Neural cell (in vitro differentiated cells): ENCODE measurements at regions not wholly inside any gene's neighbourhood (a gene's known extent, or its start where the extent isn't known, plus 50 kb on each side); places are given as distances from the start of the nearest gene placed in this dataset.

Source experiments
- H2AFZ ChIP-seq: fragments of 200-600, 300-800 bp; sonication (generic), shearing (Covaris generic); 2 replicates; pipeline ENCODE4 v1.6.0; 2014; ENCODE audit warnings: low read depth, mild to moderate bottlenecking, antibody characterized with exemption, low read length, moderate library complexity
- H3F3A ChIP-seq: fragments of 200-600 bp; shearing (Covaris generic); 2 replicates; pipeline ENCODE4 v1.6.1; 2016; ENCODE audit warnings: mild to moderate bottlenecking, moderate library complexity, mixed read lengths, antibody characterized with exemption, low read length; ENCODE audit not compliant: insufficient read depth, poor library complexity, severe bottlenecking
- H3K27ac ChIP-seq: fragments of 200-600, 300-800 bp; sonication (generic), shearing (Covaris generic); 2 replicates; pipeline ENCODE4 v1.5.1; 2014; ENCODE audit warnings: mild to moderate bottlenecking, low read length, moderate library complexity
- H3K27me3 ChIP-seq: fragments of 300-800, 200-600 bp; sonication (generic), shearing (Covaris generic); 2 replicates; pipeline ENCODE4 v1.6.0; 2014; ENCODE audit warnings: mild to moderate bottlenecking, low read depth, low read length, moderate library complexity; ENCODE audit not compliant: insufficient read depth
- H3K36me3 ChIP-seq: fragments of 300-800, 200-600 bp; sonication (generic), shearing (Covaris generic); 2 replicates; pipeline ENCODE4 v1.5.1; 2014; ENCODE audit warnings: mild to moderate bottlenecking, antibody characterized with exemption, low read length, moderate library complexity; ENCODE audit not compliant: insufficient read depth
- H3K4me2 ChIP-seq: fragments of 300-800, 200-600 bp; sonication (generic), shearing (Covaris generic); 2 replicates; pipeline ENCODE4 v1.6.0; 2014; ENCODE audit warnings: mild to moderate bottlenecking, low read length
- H3K4me3 ChIP-seq: fragments of 300-800, 200-600 bp; sonication (generic), shearing (Covaris generic); 2 replicates; pipeline ENCODE4 v1.5.1; 2014; ENCODE audit warnings: mild to moderate bottlenecking, low read length, moderate library complexity
- H3K79me2 ChIP-seq: fragments of 200-600 bp; shearing (Covaris generic); replicated peaks from 2 replicates; pipeline ENCODE4 v1.6.0; 2014; ENCODE audit warnings: mild to moderate bottlenecking, low read length, moderate library complexity; ENCODE audit not compliant: insufficient read depth
- H3K9ac ChIP-seq: fragments of 300-800, 200-600 bp; sonication (generic), shearing (Covaris generic); 2 replicates; pipeline ENCODE4 v1.6.1; 2016; ENCODE audit warnings: mild to moderate bottlenecking, low read length, mixed read lengths
- H3K9me2 ChIP-seq: fragments of 200-600 bp; shearing (Covaris generic); 2 replicates; pipeline ENCODE4 v1.6.1; 2016; ENCODE audit warnings: mild to moderate bottlenecking, low read length, mixed read lengths; ENCODE audit not compliant: insufficient read depth
- H3K9me3 ChIP-seq: fragments of 200-600, 300-800 bp; sonication (generic), shearing (Covaris generic); 2 replicates; pipeline ENCODE4 v1.6.1; 2016; ENCODE audit warnings: mild to moderate bottlenecking, mixed run types, low read length, moderate library complexity, mixed read lengths
- H4K20me1 ChIP-seq: fragments of 200-600 bp; shearing (Covaris generic); 2 replicates; pipeline ENCODE4 v1.6.1; 2016; ENCODE audit warnings: mild to moderate bottlenecking, mixed run types; ENCODE audit not compliant: insufficient read depth
- EP300 ChIP-seq: fragments of 450-650 bp; conservative IDR thresholded peaks from 2 replicates; pipeline ENCODE4 v1.6.1; 2014; ENCODE audit warnings: antibody characterized with exemption, mild to moderate bottlenecking, moderate library complexity; ENCODE audit not compliant: poor library complexity, severe bottlenecking
- EZH2 ChIP-seq: fragments of 200-600, 300-800 bp; shearing (Covaris generic), sonication (generic); IDR thresholded peaks from 2 replicates; pipeline ENCODE4 v1.6.1; 2014; ENCODE audit warnings: antibody characterized with exemption, low read length, borderline replicate concordance, mild to moderate bottlenecking; ENCODE audit not compliant: insufficient read depth, poor library complexity, severe bottlenecking
- MXI1 ChIP-seq: fragments of 450-650 bp; conservative IDR thresholded peaks from 2 replicates; pipeline ENCODE4 v1.6.1; 2014; ENCODE audit warnings: antibody characterized with exemption, mild to moderate bottlenecking; ENCODE audit not compliant: poor library complexity, severe bottlenecking
- POLR2AphosphoS5 ChIP-seq: IDR thresholded peaks from 2 replicates; pipeline ENCODE4 v1.6.1; 2012
- RAD21 ChIP-seq: fragments of 450-650 bp; conservative IDR thresholded peaks from 2 replicates; pipeline ENCODE4 v1.6.1; 2014; ENCODE audit warnings: antibody characterized with exemption, mild to moderate bottlenecking, moderate library complexity
- SMC3 ChIP-seq: fragments of 450-650 bp; conservative IDR thresholded peaks from 2 replicates; pipeline ENCODE4 v1.6.1; 2014; ENCODE audit warnings: antibody characterized with exemption, mild to moderate bottlenecking, moderate library complexity; ENCODE audit not compliant: poor library complexity
- TAF1 ChIP-seq: IDR thresholded peaks from 2 replicates; pipeline ENCODE4 v1.6.1; 2012; ENCODE audit warnings: low read depth
- TF ChIP-seq, protein P1 (sequence below): fragments of 450-650 bp; IDR thresholded peaks from 2 replicates; pipeline ENCODE4 v1.5.1; 2014; ENCODE audit warnings: antibody characterized with exemption, mild to moderate bottlenecking, moderate library complexity; ENCODE audit not compliant: poor library complexity, severe bottlenecking
- TF ChIP-seq, protein P2 (sequence below): IDR thresholded peaks from 2 replicates; pipeline ENCODE4 v1.6.1; 2012; ENCODE audit warnings: borderline replicate concordance

DNA sequence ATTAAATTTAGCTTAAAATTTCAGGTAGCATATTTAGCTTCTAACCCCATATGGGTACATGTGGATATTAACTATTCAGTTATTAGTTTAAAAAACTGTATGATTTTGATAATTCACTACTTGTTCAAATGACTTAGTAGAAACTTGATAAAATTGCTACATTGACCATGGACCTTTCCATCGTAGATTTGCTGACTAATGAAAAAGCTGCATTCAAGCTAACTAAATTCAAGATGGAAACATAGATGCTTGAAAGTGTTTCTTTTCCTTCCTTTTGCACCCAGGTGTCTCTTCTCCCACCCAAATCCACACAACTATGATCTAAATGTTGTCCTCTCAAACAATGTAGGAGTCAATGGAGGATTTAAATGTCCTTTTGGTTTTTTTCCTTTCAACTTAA is 439.2 kb downstream of the TBC1D4 start:
- H3K9me2 ChIP-seq = no peaks in the 10 kb centered on the region

DNA sequence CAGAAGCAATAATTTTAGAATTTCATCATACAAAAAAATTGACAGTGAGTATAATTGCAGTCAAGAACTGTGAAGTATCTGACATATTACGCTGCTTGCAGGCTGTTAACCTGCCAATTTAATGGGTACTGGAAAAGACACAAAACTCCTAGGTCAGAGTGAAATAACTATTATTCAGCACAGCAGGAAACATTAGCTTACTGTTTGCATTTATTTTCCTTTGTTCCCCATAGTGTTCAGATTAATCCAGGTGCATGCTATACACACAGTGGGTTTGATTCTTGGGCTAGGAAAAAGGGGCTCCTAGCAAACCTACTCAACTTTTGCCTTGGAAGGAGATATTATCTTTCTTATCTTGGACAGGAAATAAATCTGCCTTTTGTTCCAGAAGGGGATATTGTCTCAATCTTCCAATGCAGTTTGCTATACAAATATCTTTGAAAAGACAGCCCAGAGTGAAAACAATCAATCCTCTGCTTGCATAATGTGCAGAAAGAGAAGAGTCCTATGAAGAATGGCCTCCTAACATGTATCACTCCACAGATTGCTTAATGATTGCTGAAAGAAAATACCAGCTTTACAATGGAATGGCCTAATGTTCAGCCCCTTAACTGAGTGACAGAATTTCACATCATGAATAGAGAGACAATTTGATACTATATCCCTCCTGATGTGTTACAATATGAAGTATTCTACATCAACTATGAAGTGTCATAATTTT is 443.4 kb downstream of the TBC1D4 start:
- Histone ChIP-seq H3K4me3 (peak overlapping the region; percentile 12), H3K36me3 (no peaks in the 10 kb centered on the region), H3K27ac (peak overlapping the region; percentile 93), H3F3A (no peaks in the 10 kb centered on the region), H3K4me2 (peak overlapping the region; percentile 41), H3K79me2 (no peaks in the 10 kb centered on the region), H3K9ac (peak overlapping the region; percentile 51), H3K9me3 (peaks cover 4% of the 10 kb centered on the region), H4K20me1 (no peaks in the 10 kb centered on the region), H3K27me3 (no peaks in the 10 kb centered on the region), H3K9me2 (no peaks in the 10 kb centered on the region), H2AFZ (no peak overlapping the region)
- TF ChIP-seq TAF1 = no peak
- TF ChIP-seq MXI1 = no peak
- peak; percentile 94 for TF ChIP-seq POLR2AphosphoS5
- TF ChIP-seq, protein P1, sequence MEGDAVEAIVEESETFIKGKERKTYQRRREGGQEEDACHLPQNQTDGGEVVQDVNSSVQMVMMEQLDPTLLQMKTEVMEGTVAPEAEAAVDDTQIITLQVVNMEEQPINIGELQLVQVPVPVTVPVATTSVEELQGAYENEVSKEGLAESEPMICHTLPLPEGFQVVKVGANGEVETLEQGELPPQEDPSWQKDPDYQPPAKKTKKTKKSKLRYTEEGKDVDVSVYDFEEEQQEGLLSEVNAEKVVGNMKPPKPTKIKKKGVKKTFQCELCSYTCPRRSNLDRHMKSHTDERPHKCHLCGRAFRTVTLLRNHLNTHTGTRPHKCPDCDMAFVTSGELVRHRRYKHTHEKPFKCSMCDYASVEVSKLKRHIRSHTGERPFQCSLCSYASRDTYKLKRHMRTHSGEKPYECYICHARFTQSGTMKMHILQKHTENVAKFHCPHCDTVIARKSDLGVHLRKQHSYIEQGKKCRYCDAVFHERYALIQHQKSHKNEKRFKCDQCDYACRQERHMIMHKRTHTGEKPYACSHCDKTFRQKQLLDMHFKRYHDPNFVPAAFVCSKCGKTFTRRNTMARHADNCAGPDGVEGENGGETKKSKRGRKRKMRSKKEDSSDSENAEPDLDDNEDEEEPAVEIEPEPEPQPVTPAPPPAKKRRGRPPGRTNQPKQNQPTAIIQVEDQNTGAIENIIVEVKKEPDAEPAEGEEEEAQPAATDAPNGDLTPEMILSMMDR = peak; percentile 27
- peak; percentile 53 for TF ChIP-seq SMC3
- TF ChIP-seq EP300 = peak; percentile 98
- TF ChIP-seq, protein P2, sequence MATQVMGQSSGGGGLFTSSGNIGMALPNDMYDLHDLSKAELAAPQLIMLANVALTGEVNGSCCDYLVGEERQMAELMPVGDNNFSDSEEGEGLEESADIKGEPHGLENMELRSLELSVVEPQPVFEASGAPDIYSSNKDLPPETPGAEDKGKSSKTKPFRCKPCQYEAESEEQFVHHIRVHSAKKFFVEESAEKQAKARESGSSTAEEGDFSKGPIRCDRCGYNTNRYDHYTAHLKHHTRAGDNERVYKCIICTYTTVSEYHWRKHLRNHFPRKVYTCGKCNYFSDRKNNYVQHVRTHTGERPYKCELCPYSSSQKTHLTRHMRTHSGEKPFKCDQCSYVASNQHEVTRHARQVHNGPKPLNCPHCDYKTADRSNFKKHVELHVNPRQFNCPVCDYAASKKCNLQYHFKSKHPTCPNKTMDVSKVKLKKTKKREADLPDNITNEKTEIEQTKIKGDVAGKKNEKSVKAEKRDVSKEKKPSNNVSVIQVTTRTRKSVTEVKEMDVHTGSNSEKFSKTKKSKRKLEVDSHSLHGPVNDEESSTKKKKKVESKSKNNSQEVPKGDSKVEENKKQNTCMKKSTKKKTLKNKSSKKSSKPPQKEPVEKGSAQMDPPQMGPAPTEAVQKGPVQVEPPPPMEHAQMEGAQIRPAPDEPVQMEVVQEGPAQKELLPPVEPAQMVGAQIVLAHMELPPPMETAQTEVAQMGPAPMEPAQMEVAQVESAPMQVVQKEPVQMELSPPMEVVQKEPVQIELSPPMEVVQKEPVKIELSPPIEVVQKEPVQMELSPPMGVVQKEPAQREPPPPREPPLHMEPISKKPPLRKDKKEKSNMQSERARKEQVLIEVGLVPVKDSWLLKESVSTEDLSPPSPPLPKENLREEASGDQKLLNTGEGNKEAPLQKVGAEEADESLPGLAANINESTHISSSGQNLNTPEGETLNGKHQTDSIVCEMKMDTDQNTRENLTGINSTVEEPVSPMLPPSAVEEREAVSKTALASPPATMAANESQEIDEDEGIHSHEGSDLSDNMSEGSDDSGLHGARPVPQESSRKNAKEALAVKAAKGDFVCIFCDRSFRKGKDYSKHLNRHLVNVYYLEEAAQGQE = peak; percentile 90
- TF ChIP-seq EZH2 = no peak
- TF ChIP-seq RAD21 = peak; percentile 56

More for the DNA sequence above, 439.2 kb downstream of the TBC1D4 start:
- H3K27ac ChIP-seq = no peak overlapping the region
- no peaks in the 10 kb centered on the region for H3F3A ChIP-seq
- no peaks in the 10 kb centered on the region for H3K27me3 ChIP-seq
- H2AFZ ChIP-seq = no peak overlapping the region
- no peaks in the 10 kb centered on the region for H4K20me1 ChIP-seq
- H3K9ac ChIP-seq = no peak overlapping the region
- H3K36me3 ChIP-seq = no peaks in the 10 kb centered on the region
- H3K4me3 ChIP-seq = no peak overlapping the region
- H3K4me2 ChIP-seq = no peak overlapping the region
- no peaks in the 10 kb centered on the region for H3K9me3 ChIP-seq
- TF ChIP-seq RAD21 (no peak), MXI1 (no peak), TAF1 (no peak), EP300 (no peak)
- TF ChIP-seq, protein P1 = no peak
- TF ChIP-seq, protein P2 = no peak
- no peaks in the 10 kb centered on the region for H3K79me2 ChIP-seq
